Caki2 (cell line): ENCODE measurements at regions not wholly inside any gene's neighbourhood (a gene's known extent, or its start where the extent isn't known, plus 50 kb on each side); places are given as distances from the start of the nearest gene placed in this dataset.

Experiments
- DNase-seq: peaks from one replicate; pipeline ENCODE4 v3.0.0-alpha.2; 2015; ENCODE audit warnings: low read depth
- in situ Hi-C: cut with HindIII; loops from 2 replicates; pipeline ENCODE4 v1.10.0; 2016; ENCODE audit warnings: low sequenced_read_pairs, low pct_unique_long_range_greater_than_20kb, mixed read lengths

GRCh38 chr4:173707658-173708419 lies 177.8 kb upstream of the HAND2 start:
- in situ Hi-C loops: no loop called here
- no peak for DNase-seq

- in situ Hi-C loops: no loop called here
- no peak for DNase-seq
Measured at GRCh38 chr4:173704201-173704600, 174.2 kb upstream of the HAND2 start.

GRCh38 chr4:173703021-173703420 lies 173.0 kb upstream of the HAND2 start:
- DNase-seq: no peak
- in situ Hi-C loops: no loop called here

GRCh38 chr4:173700650-173701049 lies 170.6 kb upstream of the HAND2 start:
- in situ Hi-C loops: no loop called here

GRCh38 chr4:173699841-173700475 lies 169.9 kb upstream of the HAND2 start:
- no peak for DNase-seq
- in situ Hi-C loops: no loop called here

More at GRCh38 chr4:173700650-173701049, 170.6 kb upstream of the HAND2 start:
- DNase-seq: no peak

GRCh38 chr4:173698557-173699262 lies 168.7 kb upstream of the HAND2 start:
- in situ Hi-C loops: no loop called here
- no peak for DNase-seq

- no peak for DNase-seq
- in situ Hi-C loops: no loop called here
Measured at GRCh38 chr4:173697840-173698239, 167.8 kb upstream of the HAND2 start.

GRCh38 chr4:173696551-173696950 lies 166.5 kb upstream of the HAND2 start:
- in situ Hi-C loops: no loop called here
- DNase-seq: no peak

- in situ Hi-C loops: no loop called here
Measured at GRCh38 chr4:173696011-173696410, 166.0 kb upstream of the HAND2 start.

GRCh38 chr4:173685831-173686210 lies 155.8 kb upstream of the HAND2 start:
- DNase-seq: no peak
- in situ Hi-C loops: no loop called here

More at GRCh38 chr4:173696011-173696410, 166.0 kb upstream of the HAND2 start:
- DNase-seq: no peak

GRCh38 chr4:173685165-173685830 lies 155.3 kb upstream of the HAND2 start:
- in situ Hi-C loops: no loop called here
- no peak for DNase-seq

GRCh38 chr4:173684223-173684622 lies 154.2 kb upstream of the HAND2 start:
- in situ Hi-C loops: no loop called here
- no peak for DNase-seq

GRCh38 chr4:173682609-173683008 lies 152.6 kb upstream of the HAND2 start:
- DNase-seq: no peak
- in situ Hi-C loops: no loop called here

- in situ Hi-C loops: no loop called here
- DNase-seq: no peak
Measured at GRCh38 chr4:173680278-173680677, 150.2 kb upstream of the HAND2 start.

GRCh38 chr4:173675446-173675845 lies 145.4 kb upstream of the HAND2 start:
- no peak for DNase-seq
- in situ Hi-C loops: no loop called here

GRCh38 chr4:173669460-173670179 lies 139.6 kb upstream of the HAND2 start:
- in situ Hi-C loops: no loop called here
- DNase-seq: no peak

- DNase-seq: no peak
- in situ Hi-C loops: no loop called here
Measured at GRCh38 chr4:173661001-173661400, 131.0 kb upstream of the HAND2 start.

- in situ Hi-C loops: no loop called here
Measured at GRCh38 chr4:173656898-173657297, 126.9 kb upstream of the HAND2 start.

More at GRCh38 chr4:173656898-173657297, 126.9 kb upstream of the HAND2 start:
- no peak for DNase-seq
